ENCODE measurements at regions not wholly inside any gene's neighbourhood (a gene's known extent, or its start where the extent isn't known, plus 50 kb on each side); places are given as distances from the start of the nearest gene placed in this dataset.

GRCh38 chr9:105877721-105878120, 183.4 kb downstream of the TMEM38B start:
- no peak for TF ChIP-seq EZH2 (IDR thresholded peaks at IDR 0.05; ENCODE audit: insufficient read depth, poor library complexity, severe bottlenecking)
- no peak for TF ChIP-seq EZH2phosphoT487 (IDR thresholded peaks at IDR 0.05; ENCODE audit: insufficient read depth, low read depth)
